Endodermal cell (in vitro differentiated cells): ENCODE measurements at regions not wholly inside any gene's neighbourhood (a gene's known extent, or its start where the extent isn't known, plus 50 kb on each side); places are given as distances from the start of the nearest gene placed in this dataset.

Source experiments
- DNase-seq: peaks from one replicate; pipeline ENCODE4 v3.0.0-alpha.2; 2017
- H3K27ac ChIP-seq: 2 replicates; pipeline ENCODE4 v1.5.1; 2013; ENCODE audit warnings: mild to moderate bottlenecking, low read depth, low read length, moderate library complexity
- H3K27me3 ChIP-seq: 2 replicates; pipeline ENCODE4 v1.6.1; 2013; ENCODE audit warnings: mild to moderate bottlenecking, low read length, moderate library complexity; ENCODE audit not compliant: insufficient read depth, control insufficient read depth, poor library complexity, severe bottlenecking
- H3K36me3 ChIP-seq: 2 replicates; pipeline ENCODE4 v1.7.0; 2013; ENCODE audit warnings: mild to moderate bottlenecking, low read length, moderate library complexity; ENCODE audit not compliant: control insufficient read depth, insufficient read depth
- H3K4me1 ChIP-seq: one replicate; pipeline ENCODE4 v1.7.0; 2013; ENCODE audit warnings: low read length; ENCODE audit not compliant: control insufficient read depth, insufficient read depth
- H3K4me3 ChIP-seq: 2 replicates; pipeline ENCODE4 v1.5.1; 2013; ENCODE audit warnings: mild to moderate bottlenecking, low read length, moderate library complexity
- H3K9ac ChIP-seq: 2 replicates; pipeline ENCODE4 v1.6.1; 2013; ENCODE audit warnings: mild to moderate bottlenecking, low read length, moderate library complexity; ENCODE audit not compliant: poor library complexity, severe bottlenecking; ENCODE audit errors: extremely low read depth
- H3K9me3 ChIP-seq: 2 replicates; pipeline ENCODE4 v1.6.1; 2013; ENCODE audit warnings: mild to moderate bottlenecking, low read length, moderate library complexity; ENCODE audit not compliant: control insufficient read depth
- H3K27ac Mint-ChIP-seq: 2 replicates; pipeline ENCODE4 v1.8.0; 2020; ENCODE audit warnings: mixed read lengths
- H3K27me3 Mint-ChIP-seq: 2 replicates; pipeline ENCODE4 v1.8.0; 2021; ENCODE audit warnings: mild to moderate bottlenecking, mixed read lengths; ENCODE audit not compliant: insufficient read depth
- H3K36me3 Mint-ChIP-seq: 2 replicates; pipeline ENCODE4 v1.8.0; 2020; ENCODE audit warnings: low read depth, mixed read lengths
- H3K4me1 Mint-ChIP-seq: 2 replicates; pipeline ENCODE4 v1.8.0; 2020; ENCODE audit warnings: mixed read lengths
- H3K4me3 Mint-ChIP-seq: 2 replicates; pipeline ENCODE4 v1.8.0; 2020; ENCODE audit warnings: mild to moderate bottlenecking, moderate library complexity, mixed read lengths
- H3K9me3 Mint-ChIP-seq: 2 replicates; pipeline ENCODE4 v1.8.0; 2020; ENCODE audit warnings: mild to moderate bottlenecking, mixed read lengths
- WGBS, 2 experiments: methylation state at CpG; one replicate each; pipeline versions ENCODE4 v1.1.5 to v1.1.7; 2013; ENCODE audit warnings: missing lambda C conversion rate in 2 of 2, mixed read lengths in 1 of 2; ENCODE audit not compliant: insufficient coverage in 1 of 2, insufficient read length in 1 of 2; 5-methylcytosine and 5-hydroxymethylcytosine counted together
- TF ChIP-seq, protein P1 (sequence below): fragments of 200-600 bp; sonication (generic); conservative IDR thresholded peaks from 2 replicates; pipeline ENCODE4 v1.5.0; 2021; ENCODE audit warnings: antibody characterized with exemption, mild to moderate bottlenecking

DNA sequence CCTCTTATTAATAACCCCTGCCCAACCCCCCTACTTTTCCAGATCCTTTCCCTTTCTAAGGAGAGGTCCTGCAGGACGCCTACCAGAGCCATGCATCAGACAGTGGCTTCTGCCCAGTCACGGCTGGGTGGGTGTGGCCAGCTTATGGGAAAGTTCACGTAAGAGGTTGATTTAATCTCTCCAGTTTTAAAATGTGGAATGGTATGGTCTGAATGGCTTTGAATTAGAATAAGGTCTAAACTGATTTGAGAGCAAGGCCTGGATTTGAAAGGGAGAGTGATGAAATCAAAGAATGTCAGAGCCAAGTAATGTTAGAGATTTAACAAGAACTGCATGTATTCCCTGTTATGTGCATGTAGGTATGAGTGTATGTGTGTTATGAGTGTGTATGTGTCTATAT lies 275.7 kb downstream of the PAX1 start:
- H3K4me1 ChIP-seq, result no peaks in the 10 kb centered on the region
- no peak overlapping the region for H3K9ac ChIP-seq
- no peaks in the 10 kb centered on the region for H3K36me3 ChIP-seq
- Mint-ChIP-seq H3K27ac (no peak overlapping the region), H3K36me3 (no peaks in the 10 kb centered on the region), H3K4me3 (no peak overlapping the region), H3K9me3 (no peaks in the 10 kb centered on the region), H3K4me1 (peaks cover 2% of the 10 kb centered on the region), H3K27me3 (peaks cover 1% of the 10 kb centered on the region)
- H3K27me3 ChIP-seq, result no peaks in the 10 kb centered on the region
- TF ChIP-seq, protein P1, sequence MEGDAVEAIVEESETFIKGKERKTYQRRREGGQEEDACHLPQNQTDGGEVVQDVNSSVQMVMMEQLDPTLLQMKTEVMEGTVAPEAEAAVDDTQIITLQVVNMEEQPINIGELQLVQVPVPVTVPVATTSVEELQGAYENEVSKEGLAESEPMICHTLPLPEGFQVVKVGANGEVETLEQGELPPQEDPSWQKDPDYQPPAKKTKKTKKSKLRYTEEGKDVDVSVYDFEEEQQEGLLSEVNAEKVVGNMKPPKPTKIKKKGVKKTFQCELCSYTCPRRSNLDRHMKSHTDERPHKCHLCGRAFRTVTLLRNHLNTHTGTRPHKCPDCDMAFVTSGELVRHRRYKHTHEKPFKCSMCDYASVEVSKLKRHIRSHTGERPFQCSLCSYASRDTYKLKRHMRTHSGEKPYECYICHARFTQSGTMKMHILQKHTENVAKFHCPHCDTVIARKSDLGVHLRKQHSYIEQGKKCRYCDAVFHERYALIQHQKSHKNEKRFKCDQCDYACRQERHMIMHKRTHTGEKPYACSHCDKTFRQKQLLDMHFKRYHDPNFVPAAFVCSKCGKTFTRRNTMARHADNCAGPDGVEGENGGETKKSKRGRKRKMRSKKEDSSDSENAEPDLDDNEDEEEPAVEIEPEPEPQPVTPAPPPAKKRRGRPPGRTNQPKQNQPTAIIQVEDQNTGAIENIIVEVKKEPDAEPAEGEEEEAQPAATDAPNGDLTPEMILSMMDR, result no peak
- H3K27ac ChIP-seq, result no peak overlapping the region
- 83 to 85% methylated on average over 1 to 3 of the region's 3 CpGs for WGBS, 2 experiments
- DNase-seq, result no peak
- H3K4me3 ChIP-seq, result no peak overlapping the region
- peaks cover under 1% of the 10 kb centered on the region for H3K9me3 ChIP-seq

- H3K36me3 Mint-ChIP-seq, result no peaks in the 10 kb centered on the region
- no peak overlapping the region for H3K27ac ChIP-seq
- no peak for DNase-seq
- no peaks in the 10 kb centered on the region for H3K4me1 ChIP-seq
- H3K4me3 ChIP-seq, result no peak overlapping the region
- no peaks in the 10 kb centered on the region for H3K27me3 Mint-ChIP-seq
- no peak overlapping the region for H3K27ac Mint-ChIP-seq
- peaks cover 9% of the 10 kb centered on the region for H3K9me3 ChIP-seq
- TF ChIP-seq, protein P1, result no peak
- H3K9me3 Mint-ChIP-seq, result peaks cover 11% of the 10 kb centered on the region
- H3K36me3 ChIP-seq, result no peaks in the 10 kb centered on the region
- H3K4me1 Mint-ChIP-seq, result no peaks in the 10 kb centered on the region
- H3K9ac ChIP-seq, result no peak overlapping the region
- H3K4me3 Mint-ChIP-seq, result no peak overlapping the region
- 88 to 100% methylated on average over 1 to 2 of the region's 2 CpGs for WGBS, 2 experiments
- no peaks in the 10 kb centered on the region for H3K27me3 ChIP-seq
Observed at GRCh38 chr20:21971436-21971835, 266.0 kb downstream of the PAX1 start.

GRCh38 chr20:21968486-21968885 lies 263.0 kb downstream of the PAX1 start:
- H3K27me3 ChIP-seq, result no peaks in the 10 kb centered on the region
- H3K36me3 ChIP-seq, result no peaks in the 10 kb centered on the region
- no peaks in the 10 kb centered on the region for H3K9me3 ChIP-seq
- H3K36me3 Mint-ChIP-seq, result no peaks in the 10 kb centered on the region
- no peaks in the 10 kb centered on the region for H3K4me1 Mint-ChIP-seq
- DNase-seq, result no peak
- no peaks in the 10 kb centered on the region for H3K4me1 ChIP-seq
- no peak overlapping the region for H3K9ac ChIP-seq
- peaks cover 1% of the 10 kb centered on the region for H3K9me3 Mint-ChIP-seq
- H3K27me3 Mint-ChIP-seq, result no peaks in the 10 kb centered on the region
- no peak overlapping the region for H3K4me3 Mint-ChIP-seq
- H3K27ac ChIP-seq, result no peak overlapping the region
- TF ChIP-seq, protein P1, result peak; percentile 52
- no peak overlapping the region for H3K4me3 ChIP-seq
- no peak overlapping the region for H3K27ac Mint-ChIP-seq
